GM18499 (cell line): ENCODE measurements at regions not wholly inside any gene's neighbourhood (a gene's known extent, or its start where the extent isn't known, plus 50 kb on each side); places are given as distances from the start of the nearest gene placed in this dataset.

Source experiments
- ATAC-seq: cut with Tn5 transposase; IDR thresholded peaks from one replicate; pipeline ENCODE4 v1.9.1; 2021; ENCODE audit warnings: moderate number of reproducible peaks; ENCODE audit not compliant: insufficient read depth, unreplicated experiment

DNA sequence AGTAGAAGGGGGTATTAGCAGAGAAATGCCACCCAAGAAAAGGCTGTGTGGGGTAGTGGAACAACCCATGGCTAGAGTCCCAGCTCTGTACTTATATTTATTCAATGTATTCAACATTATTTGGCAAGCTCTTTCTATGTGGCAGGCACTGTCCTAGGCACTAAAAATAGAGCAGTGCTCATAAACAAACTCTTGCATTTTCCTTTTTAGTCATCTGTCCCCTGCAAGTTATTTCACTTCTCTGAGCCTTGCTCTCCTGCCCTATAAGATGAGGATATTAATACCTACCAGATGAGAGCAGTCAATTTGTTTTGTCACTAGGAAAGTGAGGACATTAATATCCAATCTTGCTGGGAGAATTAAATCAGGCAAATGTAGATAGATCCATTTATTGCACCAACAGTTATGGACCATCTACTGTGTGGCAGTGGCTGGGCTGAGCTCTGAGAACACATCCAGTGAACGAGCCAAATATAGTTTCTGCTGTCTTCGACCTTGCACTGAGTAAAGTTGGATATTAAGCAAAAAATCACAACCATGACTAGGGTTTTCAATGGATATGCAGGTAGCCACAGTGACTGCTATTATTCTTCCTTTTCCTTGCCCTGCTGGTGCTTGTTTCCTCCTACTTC, 314.3 kb upstream of the TBX3 start:
- no peak for ATAC-seq

DNA sequence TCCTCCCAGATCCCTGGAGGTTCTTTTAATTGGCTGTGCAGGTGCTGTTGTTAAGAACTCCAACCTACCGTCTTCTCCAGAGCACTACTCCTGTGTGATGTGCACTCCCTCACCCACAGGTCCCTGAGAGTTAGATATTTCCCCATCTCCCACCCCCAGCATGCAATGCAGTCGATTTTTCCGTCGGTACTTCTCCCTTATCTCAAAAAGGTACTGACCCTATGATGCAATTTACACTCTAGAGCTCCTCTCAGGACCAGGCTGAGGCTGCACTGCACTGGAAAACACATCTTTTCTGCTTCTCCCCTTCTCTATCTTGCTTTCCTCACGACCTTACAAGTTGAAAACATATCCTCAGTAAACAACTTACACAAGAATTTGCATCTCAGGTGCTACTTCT, 312.4 kb upstream of the TBX3 start:
- ATAC-seq = no peak

GRCh38 chr12:114995891-114996290, 311.9 kb upstream of the TBX3 start:
- ATAC-seq = no peak

DNA sequence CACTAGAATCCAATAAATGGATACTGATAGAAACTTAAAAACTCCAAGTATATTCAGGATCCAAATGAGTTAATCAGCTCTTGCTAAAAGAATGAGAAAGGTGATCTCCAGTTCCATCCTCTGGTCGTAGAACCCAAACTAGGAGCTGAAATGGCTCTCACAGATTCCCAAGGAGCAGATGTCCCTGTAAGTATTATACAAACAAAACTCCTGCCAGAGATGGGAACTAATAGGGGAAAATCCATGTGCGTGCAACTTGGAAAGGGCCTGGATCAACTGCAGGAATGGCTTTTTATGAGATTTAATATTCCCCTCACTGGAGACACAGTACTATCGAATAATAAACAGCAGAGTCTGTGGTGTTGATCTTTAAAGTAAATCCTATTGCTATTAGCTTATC, 309.2 kb upstream of the TBX3 start:
- ATAC-seq = no peak

DNA sequence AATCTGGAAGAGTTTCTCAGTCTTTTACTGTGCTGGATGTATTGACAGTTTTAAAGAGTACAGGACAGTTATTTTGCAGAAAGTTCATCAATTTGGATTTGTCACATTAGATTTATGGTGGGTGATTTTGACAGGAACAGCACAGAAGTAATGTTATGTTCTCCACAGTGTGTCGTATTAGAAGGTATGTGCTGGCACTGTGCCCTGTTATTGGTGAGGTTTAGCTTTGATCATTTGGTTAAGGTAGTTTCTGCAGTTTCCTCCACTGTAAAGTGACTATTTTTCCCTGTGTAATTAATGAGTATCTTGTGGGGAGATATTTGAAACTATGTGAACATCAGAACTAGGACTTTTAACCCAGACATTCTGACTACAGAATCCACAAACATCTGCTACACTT, 308.5 kb upstream of the TBX3 start:
- ATAC-seq = no peak

DNA sequence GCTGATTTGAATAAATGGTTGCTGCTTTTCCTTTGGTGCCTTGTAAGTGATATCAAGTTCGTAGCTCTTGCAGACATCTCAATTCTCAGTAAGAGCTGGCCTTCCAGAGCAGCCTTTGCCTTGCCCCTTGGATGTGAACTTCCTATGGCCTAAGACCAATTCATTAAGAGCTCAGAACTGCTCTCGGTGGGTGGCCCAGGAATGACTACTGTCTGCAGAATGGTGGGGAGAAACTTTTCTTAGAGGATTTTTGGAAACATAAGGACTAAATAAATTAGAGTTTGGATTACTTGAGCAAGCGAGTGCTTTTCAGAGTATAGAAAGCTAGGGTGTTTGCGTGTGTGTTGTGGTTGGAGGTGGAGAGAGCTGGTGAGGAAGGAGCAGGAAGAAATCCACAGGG, 306.4 kb upstream of the TBX3 start:
- ATAC-seq = no peak

DNA sequence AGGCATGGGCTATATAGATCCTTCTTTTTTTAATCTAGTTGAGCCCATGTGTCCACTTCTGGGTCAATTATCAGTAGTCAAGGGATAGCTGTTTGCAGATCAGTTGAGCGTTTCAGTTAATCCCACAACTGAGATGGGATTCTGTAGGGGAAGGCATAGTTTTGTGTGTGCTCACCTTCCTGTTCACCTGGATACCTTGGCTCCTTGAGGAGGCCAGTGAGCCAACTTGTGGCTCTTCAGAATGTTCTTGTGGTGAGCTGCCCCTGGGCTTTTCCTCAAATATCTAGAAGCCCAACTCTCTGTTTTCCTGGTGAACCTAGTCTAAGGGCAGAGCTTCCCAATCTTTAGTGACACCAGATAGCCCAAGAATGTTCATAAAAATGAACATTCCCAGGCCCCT, 302.9 kb upstream of the TBX3 start:
- no peak for ATAC-seq

DNA sequence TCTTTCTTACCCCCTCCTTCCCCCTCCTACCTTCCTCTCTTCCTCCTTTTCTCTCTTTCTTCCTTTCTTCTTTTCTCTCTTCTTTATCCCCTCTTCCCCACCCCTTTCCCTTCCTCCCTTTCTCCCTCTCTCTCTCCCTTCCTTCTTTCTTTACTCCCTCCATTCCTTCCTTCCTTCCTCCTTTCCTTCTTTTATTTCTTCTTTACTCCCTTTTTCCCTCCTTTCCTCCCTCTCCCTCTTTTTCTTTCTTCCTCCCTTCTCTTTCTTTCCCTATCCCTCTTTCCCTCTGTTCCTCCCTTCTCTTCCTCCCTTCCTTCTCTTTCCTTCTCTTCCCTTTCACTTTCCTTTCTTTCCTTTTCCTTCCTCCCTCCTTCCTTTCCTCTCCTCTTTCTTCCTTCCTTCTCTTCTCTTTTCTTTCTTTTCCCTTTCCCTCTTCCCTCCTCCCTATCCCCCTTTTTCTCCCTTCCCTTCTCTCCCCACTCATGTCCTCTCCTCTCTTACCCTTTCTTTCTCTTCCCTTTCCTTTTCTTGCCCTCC, 302.3 kb upstream of the TBX3 start:
- ATAC-seq = no peak

DNA sequence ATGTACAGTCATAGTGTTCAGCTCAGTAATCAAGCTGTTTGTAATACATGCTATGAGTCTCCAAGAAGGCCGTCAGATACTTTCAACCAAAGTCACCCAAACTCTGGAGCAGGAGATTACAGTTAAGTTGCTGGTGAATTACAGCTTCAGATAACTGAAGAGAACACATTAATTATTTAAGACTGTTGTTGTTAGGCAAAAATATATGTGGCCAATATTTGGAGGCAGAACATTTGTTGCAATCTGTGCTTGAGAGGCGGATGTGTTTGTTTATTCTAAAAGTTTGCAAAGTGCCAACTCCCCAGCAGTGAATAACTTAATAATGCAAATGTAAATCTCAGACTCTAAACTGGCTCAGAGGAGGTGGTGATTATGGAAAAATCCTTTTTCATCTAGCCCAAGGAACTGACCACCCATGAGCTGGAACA, 300.7 kb upstream of the TBX3 start:
- no peak for ATAC-seq

- no peak for ATAC-seq
Measured at GRCh38 chr12:114982760-114983159, 298.8 kb upstream of the TBX3 start.

DNA sequence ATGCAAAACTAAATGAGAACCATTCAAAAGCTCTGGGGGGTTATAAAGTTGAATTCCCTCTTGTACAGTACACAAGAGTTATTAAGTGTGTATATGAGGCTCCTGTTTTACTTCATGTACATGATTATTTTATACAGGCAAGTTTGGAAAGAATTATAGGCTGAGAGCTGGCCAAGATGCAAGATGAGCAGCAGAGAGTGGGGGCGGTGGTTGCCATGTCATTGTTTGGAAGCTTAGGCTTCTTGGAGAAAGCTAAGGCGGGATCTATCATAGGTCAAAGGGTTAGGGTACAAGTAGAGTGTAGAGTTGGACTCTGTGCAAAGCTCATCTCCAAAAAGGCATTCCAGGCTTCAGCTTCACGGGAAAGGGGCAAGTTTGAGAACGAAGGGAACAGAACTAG, 297.1 kb upstream of the TBX3 start:
- no peak for ATAC-seq

DNA sequence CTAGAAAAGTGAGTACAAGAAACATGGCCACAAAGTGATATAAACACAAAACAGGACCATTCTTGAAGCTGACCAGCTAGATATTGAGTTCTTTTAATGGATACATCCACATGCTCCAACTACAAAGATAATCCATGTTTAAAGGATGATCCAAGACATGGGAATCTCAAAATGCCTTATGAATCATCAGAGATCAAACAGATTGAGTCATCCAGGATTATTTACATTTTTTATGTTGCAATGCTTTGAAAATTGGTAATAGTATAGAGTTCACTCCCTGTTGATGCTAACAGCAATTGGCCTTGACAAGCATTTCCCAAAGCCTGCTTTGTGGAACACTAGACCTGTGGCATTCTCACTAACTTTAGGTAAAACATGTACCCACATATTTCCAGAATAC, 293.0 kb upstream of the TBX3 start:
- no peak for ATAC-seq

DNA sequence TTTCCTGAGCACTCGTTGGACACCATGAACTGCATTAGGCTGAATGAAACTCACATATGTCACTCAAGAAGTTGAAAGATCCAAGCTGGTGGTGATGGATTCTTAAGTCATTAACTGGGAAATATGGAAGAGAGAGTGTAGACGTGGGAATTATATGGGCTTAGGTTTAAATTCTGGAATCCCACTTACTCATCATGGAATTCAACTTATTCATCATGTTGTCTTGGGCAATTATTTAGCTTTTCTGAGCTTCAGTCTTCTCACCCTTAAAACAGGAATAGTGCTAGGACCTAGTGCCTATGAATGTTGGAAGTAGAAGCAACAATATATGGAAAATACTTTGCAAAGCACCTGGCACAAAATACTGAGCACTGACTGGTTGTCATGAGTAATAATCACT, 292.4 kb upstream of the TBX3 start:
- ATAC-seq = no peak

DNA sequence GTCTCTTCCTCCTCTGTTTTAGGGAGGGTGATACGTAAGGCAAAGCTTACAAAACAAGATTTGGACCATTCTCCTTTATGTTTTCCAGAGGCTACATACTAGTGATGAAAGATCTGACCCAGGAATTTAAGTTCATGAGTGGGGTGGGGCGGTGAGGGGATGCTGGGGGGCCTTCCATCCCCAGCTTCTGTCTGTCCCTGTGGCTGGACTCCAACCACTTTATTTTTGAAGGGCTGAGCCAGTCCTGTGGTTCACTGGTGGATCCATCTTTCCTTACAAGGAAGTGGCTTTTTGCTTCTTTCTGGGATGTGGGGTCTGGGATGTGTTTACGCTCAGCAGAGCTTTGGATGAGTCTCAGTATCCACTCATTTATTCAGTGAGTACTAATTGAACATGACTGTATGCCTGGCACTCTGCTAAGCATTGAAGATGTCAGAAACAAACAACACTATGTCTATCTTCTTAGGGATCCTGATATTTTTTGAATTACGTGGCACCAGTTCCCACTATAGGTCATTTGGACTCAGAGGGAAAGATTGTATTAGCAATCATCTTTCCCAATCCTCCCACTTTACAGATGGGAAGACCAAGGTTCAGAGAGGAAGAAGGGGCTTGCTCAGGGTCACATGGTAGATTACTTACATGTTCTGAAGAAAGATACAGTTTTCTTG, 291.8 kb upstream of the TBX3 start:
- no peak for ATAC-seq

- no peak for ATAC-seq
Measured at GRCh38 chr12:114974826-114975639, 291.1 kb upstream of the TBX3 start.

- ATAC-seq = no peak
Measured at GRCh38 chr12:114974333-114974732, 290.4 kb upstream of the TBX3 start.

GRCh38 chr12:114968727-114969126, 284.8 kb upstream of the TBX3 start:
- ATAC-seq = no peak

DNA sequence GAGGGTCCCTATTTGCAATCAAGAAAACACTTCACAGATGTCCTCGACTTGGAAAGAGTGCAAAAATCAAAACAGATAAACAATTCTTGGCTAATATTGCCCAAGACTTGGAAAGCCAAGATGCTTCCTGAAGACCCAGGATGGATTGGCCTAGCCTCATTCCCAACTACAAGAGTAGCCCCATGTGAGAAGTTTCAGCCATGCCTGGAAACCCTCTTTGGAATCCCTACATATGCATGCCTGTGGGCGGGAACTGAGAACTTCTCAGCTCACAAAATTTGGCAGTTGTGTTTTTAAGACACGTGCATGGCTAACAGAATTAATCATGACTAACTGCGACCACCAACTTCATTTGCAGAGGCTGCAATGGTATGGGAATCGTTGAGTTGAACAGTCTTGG, 283.2 kb upstream of the TBX3 start:
- ATAC-seq = no peak

- no peak for ATAC-seq
Measured at GRCh38 chr12:114964841-114965240, 280.9 kb upstream of the TBX3 start.

DNA sequence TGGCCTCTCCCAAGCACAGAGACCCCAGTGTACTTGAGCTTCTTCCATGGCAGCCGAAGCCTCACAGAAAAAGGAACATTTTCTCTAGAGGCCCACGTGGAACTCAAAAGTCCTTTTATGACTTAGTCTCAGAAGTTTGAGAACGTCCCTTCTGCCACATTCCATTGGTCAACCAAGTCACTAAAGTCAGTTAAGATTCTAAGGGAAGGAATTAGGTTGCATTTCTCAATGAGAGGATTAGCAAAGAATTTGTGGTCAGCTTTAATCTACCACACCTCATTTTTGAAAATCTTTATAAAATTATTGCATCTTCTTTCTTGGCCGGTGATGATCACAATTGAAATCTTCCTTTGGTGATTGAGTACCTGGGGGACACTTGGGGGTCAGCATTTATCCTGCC, 279.9 kb upstream of the TBX3 start:
- ATAC-seq = no peak

DNA sequence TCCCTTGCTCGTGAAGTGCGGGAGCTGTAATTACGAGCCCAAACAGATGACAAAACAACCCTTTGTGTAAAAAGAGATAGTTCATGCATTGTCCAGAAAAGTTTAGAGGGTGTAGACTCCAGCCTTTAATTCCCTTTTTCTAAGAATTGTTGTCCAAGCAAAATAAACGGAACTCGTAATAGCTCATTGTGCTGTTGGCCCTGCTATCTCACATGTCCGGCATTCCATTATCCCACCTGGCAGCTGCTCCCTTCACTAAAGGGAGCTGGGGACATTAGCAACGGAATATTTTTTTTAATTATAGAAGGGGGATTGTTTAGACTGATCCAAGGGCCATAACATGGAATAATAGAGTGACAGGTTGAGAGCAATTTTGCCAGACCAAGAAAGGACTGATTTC, 277.5 kb upstream of the TBX3 start:
- no peak for ATAC-seq
